ENCODE measurements at regions not wholly inside any gene's neighbourhood (a gene's known extent, or its start where the extent isn't known, plus 50 kb on each side); places are given as distances from the start of the nearest gene placed in this dataset.
A peak's percentile ranks its signal among the peaks of the same experiment; 100 is the strongest.
"Not testable (repeated sequence)": the region's sequence is repeated elsewhere in the genome, so short reads cannot be mapped to it uniquely, and the experiment has no call there.

DNA sequence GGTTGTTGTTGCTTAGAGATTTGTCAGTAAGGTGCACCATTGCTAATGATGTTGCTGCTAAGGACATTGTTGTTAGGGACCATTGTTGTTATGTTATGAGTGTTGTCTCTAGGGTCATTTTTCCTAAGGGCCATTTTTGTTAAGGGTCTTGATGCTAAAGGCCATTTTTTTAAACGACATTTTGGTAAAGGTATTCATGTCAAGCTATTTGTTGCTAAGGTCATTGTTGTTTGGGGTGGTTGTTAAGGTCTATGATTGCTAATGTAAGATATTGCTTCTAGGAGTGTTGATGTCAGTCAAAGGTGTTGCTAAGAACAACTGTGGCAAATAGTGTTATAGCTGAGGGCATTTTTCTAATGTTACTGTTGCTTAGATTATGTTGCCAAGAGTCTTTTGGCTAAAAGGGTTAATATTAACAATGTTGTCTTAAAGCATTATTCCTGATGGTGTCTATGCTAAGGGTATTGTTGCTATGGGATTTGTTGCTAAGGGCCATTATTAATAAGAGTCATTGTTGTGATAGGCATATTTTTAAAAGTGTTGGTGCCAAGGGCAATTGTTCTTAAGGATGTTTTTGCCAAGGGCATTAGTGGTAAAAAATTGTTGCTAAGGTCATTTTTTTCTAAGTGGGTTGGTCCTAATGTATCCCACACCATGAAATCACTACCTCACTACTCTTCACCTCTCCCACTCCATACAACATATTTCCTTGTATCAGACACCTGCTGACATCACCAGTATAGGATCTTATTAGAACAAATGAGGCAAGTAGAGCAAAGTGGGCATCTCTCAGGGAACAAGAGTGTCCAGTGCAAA, 56.2 kb downstream of the SPATA31A6 start:
- peak overlapping the region; percentile 55; the same call in 1 of the 2 replicates for H3K27ac ChIP-seq (ENCODE audit: low read depth, low read length)
- peaks cover 25% of the 10 kb centered on the region for H3K4me1 ChIP-seq (ENCODE audit: control insufficient read depth, insufficient read depth, low read length, unreplicated experiment)
- not testable (repeated sequence) for H3K27me3 ChIP-seq (ENCODE audit: insufficient read depth, low read length); H2AFZ ChIP-seq (ENCODE audit: low read length, unreplicated experiment); H3K4me3 ChIP-seq (ENCODE audit: low read depth, low read length); H3K79me2 ChIP-seq (ENCODE audit: control insufficient read depth, insufficient read depth, low read length, unreplicated experiment); H3K36me3 ChIP-seq (ENCODE audit: insufficient read depth, low read length)

DNA sequence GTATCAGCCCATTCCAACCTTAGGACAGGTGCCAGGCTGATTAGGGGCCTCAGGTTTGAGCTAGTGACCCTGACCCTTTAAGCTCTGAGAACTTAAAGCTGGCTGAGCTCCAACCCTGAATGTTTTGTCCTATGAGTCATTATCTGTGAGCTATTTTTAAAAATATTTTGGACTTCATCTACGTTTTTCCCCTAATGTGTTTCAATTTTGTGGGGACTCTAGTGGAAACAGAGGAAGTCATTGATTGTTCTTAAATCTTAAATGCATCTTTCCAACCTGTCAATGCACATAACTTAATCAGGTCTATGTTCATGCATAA, 56.8 kb downstream of the SPATA31A6 start:
- not testable (repeated sequence) for H3K79me2 ChIP-seq (ENCODE audit: control insufficient read depth, insufficient read depth, low read length, unreplicated experiment); H3K4me3 ChIP-seq (ENCODE audit: low read depth, low read length); H2AFZ ChIP-seq (ENCODE audit: low read length, unreplicated experiment); H3K27me3 ChIP-seq (ENCODE audit: insufficient read depth, low read length); H3K36me3 ChIP-seq (ENCODE audit: insufficient read depth, low read length)
- peaks cover 25% of the 10 kb centered on the region for H3K4me1 ChIP-seq (ENCODE audit: control insufficient read depth, insufficient read depth, low read length, unreplicated experiment)
- peak overlapping the region; percentile 55; the same call in 1 of the 2 replicates for H3K27ac ChIP-seq (ENCODE audit: low read depth, low read length)

DNA sequence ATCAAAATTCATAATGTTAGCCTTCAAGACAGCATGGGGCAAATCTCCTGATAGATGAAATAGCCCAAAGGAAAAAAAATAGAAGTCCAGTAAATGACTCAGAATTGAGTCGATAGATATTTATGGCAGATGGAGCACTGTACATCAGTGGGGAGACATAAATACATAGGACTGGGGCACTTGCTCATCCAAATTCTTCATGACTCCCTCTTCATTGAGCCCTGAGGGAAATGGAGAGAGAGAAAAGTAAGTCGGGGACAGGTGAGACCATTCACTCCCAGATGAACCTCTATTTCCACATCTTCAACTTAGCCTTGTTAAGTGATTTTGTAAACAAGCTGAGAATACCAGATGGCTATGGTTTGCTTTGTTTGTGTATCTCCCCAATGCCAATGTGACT, 59.8 kb downstream of the SPATA31A6 start:
- H3K79me2 ChIP-seq (ENCODE audit: control insufficient read depth, insufficient read depth, low read length, unreplicated experiment); H3K4me3 ChIP-seq (ENCODE audit: low read depth, low read length); H3K27me3 ChIP-seq (ENCODE audit: insufficient read depth, low read length); H3K36me3 ChIP-seq (ENCODE audit: insufficient read depth, low read length); H3K27ac ChIP-seq (ENCODE audit: low read depth, low read length): not testable (repeated sequence)
- peaks cover 25% of the 10 kb centered on the region for H3K4me1 ChIP-seq (ENCODE audit: control insufficient read depth, insufficient read depth, low read length, unreplicated experiment)
- H2AFZ ChIP-seq (ENCODE audit: low read length, unreplicated experiment): peak overlapping the region; percentile 43

DNA sequence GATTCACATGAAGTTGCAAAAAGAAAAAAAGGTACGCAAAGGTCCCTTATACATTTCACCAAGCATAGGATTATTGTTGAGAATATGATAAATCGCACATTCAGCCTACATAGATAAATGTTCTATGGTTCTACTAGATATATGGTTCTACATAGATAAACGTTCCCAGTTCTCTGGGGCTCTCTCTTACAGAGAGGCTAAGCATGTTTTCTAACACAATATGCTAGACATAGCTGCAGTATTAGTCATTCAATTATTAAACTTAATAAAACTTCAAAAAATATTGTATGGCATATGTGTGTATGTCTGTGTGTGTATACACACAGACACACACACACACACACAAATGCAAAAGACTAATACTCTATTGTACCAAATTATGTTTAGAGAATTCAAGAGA, 60.4 kb downstream of the SPATA31A6 start:
- not testable (repeated sequence) for H3K36me3 ChIP-seq (ENCODE audit: insufficient read depth, low read length); H3K4me3 ChIP-seq (ENCODE audit: low read depth, low read length); H3K27me3 ChIP-seq (ENCODE audit: insufficient read depth, low read length); H3K27ac ChIP-seq (ENCODE audit: low read depth, low read length); H3K79me2 ChIP-seq (ENCODE audit: control insufficient read depth, insufficient read depth, low read length, unreplicated experiment); H2AFZ ChIP-seq (ENCODE audit: low read length, unreplicated experiment)
- H3K4me1 ChIP-seq (ENCODE audit: control insufficient read depth, insufficient read depth, low read length, unreplicated experiment): peaks cover 25% of the 10 kb centered on the region

DNA sequence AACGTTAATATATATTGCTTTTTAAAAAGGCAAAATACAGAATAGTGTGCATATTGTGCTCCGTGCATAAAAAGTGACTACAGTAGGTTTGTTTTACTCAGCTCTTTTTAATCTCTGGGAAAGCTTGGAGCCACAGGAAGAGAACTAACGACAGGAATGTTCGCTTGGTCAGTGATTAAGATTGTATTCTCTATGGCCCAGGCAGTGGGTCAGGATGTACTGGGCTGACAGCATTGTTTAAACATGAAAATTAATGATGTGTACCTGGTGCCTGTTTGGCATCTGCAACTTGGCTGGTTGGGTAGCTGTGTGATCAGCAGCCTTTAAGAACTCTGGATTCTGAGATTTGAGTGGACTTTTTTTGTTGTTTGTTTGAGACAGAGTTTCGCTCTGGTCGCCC, 85.3 kb downstream of the SPATA31A6 start:
- H3K4me3 ChIP-seq (ENCODE audit: low read depth, low read length): not testable (repeated sequence)

DNA sequence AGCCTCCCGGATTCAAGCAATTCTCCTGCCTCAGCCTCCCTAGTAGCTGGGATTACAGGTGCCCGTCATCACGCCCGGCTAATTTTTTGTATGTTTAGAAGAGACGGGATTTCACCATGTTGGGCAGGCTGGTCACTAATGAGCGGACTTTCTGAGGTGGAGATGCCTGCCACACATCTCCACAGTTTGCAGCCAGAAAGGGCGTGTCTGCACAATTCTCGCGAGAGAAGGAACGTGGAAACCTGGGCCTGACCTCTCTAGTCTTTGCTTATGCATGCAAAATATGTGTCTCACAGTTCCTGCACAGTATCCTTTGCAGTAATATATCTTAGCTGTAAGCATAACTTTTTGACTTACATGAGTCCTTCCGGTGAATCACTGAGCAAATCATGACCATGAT, 85.7 kb downstream of the SPATA31A6 start:
- not testable (repeated sequence) for H2AFZ ChIP-seq (ENCODE audit: low read length, unreplicated experiment); H3K27me3 ChIP-seq (ENCODE audit: insufficient read depth, low read length); H3K36me3 ChIP-seq (ENCODE audit: insufficient read depth, low read length); H3K4me1 ChIP-seq (ENCODE audit: control insufficient read depth, insufficient read depth, low read length, unreplicated experiment); H3K79me2 ChIP-seq (ENCODE audit: control insufficient read depth, insufficient read depth, low read length, unreplicated experiment); H3K4me3 ChIP-seq (ENCODE audit: low read depth, low read length); H3K27ac ChIP-seq (ENCODE audit: low read depth, low read length)

More for the DNA sequence above, 85.3 kb downstream of the SPATA31A6 start:
- H2AFZ ChIP-seq (ENCODE audit: low read length, unreplicated experiment); H3K27me3 ChIP-seq (ENCODE audit: insufficient read depth, low read length); H3K79me2 ChIP-seq (ENCODE audit: control insufficient read depth, insufficient read depth, low read length, unreplicated experiment); H3K36me3 ChIP-seq (ENCODE audit: insufficient read depth, low read length); H3K4me1 ChIP-seq (ENCODE audit: control insufficient read depth, insufficient read depth, low read length, unreplicated experiment); H3K27ac ChIP-seq (ENCODE audit: low read depth, low read length): not testable (repeated sequence)

DNA sequence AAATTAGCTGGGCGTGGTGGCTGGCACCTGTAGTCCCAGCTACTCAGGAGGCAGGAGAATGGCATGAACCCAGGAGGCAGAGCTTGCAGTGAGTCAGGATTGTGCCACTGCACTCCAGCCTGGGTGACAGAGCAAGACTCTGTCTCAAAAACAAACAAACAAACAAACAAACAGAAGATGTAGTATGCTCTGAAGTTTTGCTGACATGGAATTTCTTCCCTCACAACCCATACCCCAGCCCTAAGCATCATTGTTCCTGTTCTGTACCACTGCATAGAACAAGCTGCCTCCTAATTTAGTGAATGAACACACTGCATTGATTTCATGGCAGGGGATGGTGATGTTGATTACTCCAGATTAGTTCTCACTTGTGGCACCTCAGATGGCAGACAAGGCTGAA, 89.7 kb downstream of the SPATA31A6 start:
- not testable (repeated sequence) for H3K4me3 ChIP-seq (ENCODE audit: low read depth, low read length); H2AFZ ChIP-seq (ENCODE audit: low read length, unreplicated experiment); H3K36me3 ChIP-seq (ENCODE audit: insufficient read depth, low read length); H3K27ac ChIP-seq (ENCODE audit: low read depth, low read length); H3K27me3 ChIP-seq (ENCODE audit: insufficient read depth, low read length); H3K79me2 ChIP-seq (ENCODE audit: control insufficient read depth, insufficient read depth, low read length, unreplicated experiment); H3K4me1 ChIP-seq (ENCODE audit: control insufficient read depth, insufficient read depth, low read length, unreplicated experiment)

DNA sequence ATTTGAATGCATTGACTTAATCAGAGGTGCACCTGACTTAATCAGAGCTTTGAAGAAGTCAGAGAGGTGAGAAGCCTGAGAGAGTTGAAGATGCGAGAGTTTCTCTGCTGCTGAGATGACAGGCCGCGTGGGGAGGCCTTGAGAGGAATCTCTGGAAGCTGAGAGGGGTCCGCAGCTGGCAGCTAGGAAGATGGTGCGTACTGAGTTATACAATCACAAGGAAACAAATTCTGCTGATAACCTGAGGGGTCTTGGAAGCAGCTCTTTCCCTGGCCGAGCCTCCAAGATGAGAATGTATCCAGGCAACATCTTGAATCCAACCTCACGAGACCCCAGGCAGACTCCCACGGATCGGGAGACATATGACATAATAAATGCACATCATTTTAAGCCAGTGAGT, 91.7 kb downstream of the SPATA31A6 start:
- Histone ChIP-seq H3K4me1 (ENCODE audit: control insufficient read depth, insufficient read depth, low read length, unreplicated experiment) (no peaks in the 10 kb centered on the region), H3K27me3 (ENCODE audit: insufficient read depth, low read length) (no peaks in the 10 kb centered on the region), H3K4me3 (ENCODE audit: low read depth, low read length) (no peak overlapping the region), H3K36me3 (ENCODE audit: insufficient read depth, low read length) (no peaks in the 10 kb centered on the region), H3K27ac (ENCODE audit: low read depth, low read length) (no peak overlapping the region), H3K79me2 (ENCODE audit: control insufficient read depth, insufficient read depth, low read length, unreplicated experiment) (no peaks in the 10 kb centered on the region), H2AFZ (ENCODE audit: low read length, unreplicated experiment) (no peak overlapping the region)

DNA sequence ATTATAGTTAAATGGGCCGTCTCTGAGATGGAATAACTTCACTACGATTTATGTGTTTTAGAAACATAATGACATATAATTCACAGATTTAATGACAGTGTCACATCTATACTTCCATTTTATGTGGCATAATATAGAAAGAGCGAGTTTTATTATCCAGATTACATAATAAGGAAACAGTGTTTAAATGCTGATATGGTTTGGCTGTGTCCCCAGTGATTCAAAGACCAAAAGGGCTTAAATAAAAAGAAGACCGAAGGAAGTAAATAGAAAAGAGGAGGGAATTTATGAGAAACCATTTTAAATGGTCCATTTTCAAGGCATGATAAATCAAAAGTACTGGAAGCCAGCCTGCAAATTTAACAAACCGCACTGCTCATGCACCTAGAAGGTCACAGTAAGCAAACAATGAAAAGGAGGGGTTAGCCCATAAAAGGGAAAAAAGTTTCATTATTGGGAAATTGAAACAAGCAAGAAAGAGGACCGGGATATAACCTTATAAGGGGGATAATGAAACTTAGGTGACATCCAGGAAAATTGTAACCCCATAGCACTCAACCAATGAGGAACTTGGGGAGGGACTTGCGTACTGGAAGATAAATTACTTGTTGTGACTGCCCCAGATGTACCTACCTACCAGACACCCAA, 99.2 kb downstream of the SPATA31A6 start:
- not testable (repeated sequence) for H3K27ac ChIP-seq (ENCODE audit: low read depth, low read length); H2AFZ ChIP-seq (ENCODE audit: low read length, unreplicated experiment); H3K36me3 ChIP-seq (ENCODE audit: insufficient read depth, low read length); H3K79me2 ChIP-seq (ENCODE audit: control insufficient read depth, insufficient read depth, low read length, unreplicated experiment); H3K4me1 ChIP-seq (ENCODE audit: control insufficient read depth, insufficient read depth, low read length, unreplicated experiment); H3K27me3 ChIP-seq (ENCODE audit: insufficient read depth, low read length); H3K4me3 ChIP-seq (ENCODE audit: low read depth, low read length)

DNA sequence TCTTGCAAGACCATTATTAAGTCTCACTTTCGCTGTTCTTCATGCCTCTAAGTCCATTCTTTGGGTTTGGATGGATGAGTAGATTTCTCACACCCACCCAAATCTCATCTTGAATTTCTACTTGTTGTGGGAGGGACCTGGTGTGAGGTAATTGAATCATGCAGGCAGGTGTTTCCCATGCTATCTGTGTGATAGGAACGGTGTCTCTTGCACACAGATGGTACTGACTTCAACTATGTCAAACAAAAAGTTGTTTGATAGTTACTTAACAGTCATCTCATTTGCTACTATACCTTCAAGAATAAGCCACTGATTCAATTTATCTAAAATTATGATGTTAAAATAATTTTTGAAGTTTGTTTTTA, 99.7 kb downstream of the SPATA31A6 start:
- H3K4me1 ChIP-seq (ENCODE audit: control insufficient read depth, insufficient read depth, low read length, unreplicated experiment); H3K27me3 ChIP-seq (ENCODE audit: insufficient read depth, low read length); H2AFZ ChIP-seq (ENCODE audit: low read length, unreplicated experiment); H3K36me3 ChIP-seq (ENCODE audit: insufficient read depth, low read length); H3K27ac ChIP-seq (ENCODE audit: low read depth, low read length); H3K4me3 ChIP-seq (ENCODE audit: low read depth, low read length); H3K79me2 ChIP-seq (ENCODE audit: control insufficient read depth, insufficient read depth, low read length, unreplicated experiment): not testable (repeated sequence)

DNA sequence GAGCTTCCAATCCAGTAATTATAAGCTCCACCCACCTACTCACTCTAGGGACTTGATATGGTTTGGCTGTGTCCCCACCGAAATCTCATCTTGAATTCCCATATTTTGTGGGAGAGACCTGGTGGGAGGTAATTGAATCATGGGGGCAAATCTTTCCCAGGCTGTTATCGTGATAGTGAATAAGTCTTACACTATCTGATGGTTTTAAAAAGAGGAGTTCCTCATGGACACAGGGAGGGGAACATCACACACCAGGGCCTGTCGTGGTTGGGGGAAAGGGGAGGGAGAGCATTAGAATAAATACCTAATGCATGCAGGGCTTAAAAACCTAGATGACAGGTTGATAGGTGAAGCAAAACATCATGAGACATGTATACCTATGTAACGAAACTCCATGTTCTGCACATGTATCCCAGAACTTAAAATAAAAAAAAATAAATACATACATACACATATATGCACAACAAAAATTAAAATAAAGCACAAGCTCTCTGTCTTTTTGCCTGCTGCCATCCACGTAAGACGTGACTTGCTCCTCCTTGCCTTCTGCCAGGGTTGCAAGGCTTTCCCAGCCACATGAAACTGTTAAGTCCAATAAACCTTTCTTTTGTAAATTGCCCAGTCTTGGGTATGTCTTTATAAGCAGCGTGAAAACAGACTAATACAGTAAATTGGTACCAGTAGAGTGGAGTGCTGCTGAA, 102.8 kb downstream of the SPATA31A6 start:
- H3K27me3 ChIP-seq (ENCODE audit: insufficient read depth, low read length); H3K36me3 ChIP-seq (ENCODE audit: insufficient read depth, low read length); H2AFZ ChIP-seq (ENCODE audit: low read length, unreplicated experiment); H3K4me3 ChIP-seq (ENCODE audit: low read depth, low read length); H3K4me1 ChIP-seq (ENCODE audit: control insufficient read depth, insufficient read depth, low read length, unreplicated experiment); H3K27ac ChIP-seq (ENCODE audit: low read depth, low read length); H3K79me2 ChIP-seq (ENCODE audit: control insufficient read depth, insufficient read depth, low read length, unreplicated experiment): not testable (repeated sequence)

Data from ACC112 (cell line).